GM19328 (cell line): ENCODE measurements at regions not wholly inside any gene's neighbourhood (a gene's known extent, or its start where the extent isn't known, plus 50 kb on each side); places are given as distances from the start of the nearest gene placed in this dataset.

ENCODE experiments used
- ATAC-seq: cut with Tn5 transposase; IDR thresholded peaks from one replicate; pipeline ENCODE4 v1.9.1; 2021; ENCODE audit warnings: mild to moderate bottlenecking, moderate library complexity; ENCODE audit not compliant: unreplicated experiment

DNA sequence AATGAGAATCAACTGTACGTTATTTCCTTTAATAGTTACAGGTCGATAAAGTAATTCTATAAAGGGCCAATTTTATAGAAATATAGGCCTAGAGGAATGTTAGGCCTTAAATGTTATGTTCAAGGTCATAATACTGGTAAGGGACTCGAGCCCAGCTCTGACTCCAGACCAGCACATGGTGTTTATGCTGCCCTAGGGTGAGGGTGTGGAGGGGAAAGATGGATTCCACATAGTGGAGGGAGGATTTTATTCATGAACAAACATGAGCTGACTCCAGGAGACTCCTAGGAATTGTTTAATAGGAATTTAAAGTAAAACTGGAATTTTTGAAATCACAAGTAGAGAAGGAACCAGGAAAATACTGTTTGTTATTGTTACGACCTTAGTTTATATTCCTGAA is 139.9 kb downstream of the LACC1 start:
- ATAC-seq = no peak

DNA sequence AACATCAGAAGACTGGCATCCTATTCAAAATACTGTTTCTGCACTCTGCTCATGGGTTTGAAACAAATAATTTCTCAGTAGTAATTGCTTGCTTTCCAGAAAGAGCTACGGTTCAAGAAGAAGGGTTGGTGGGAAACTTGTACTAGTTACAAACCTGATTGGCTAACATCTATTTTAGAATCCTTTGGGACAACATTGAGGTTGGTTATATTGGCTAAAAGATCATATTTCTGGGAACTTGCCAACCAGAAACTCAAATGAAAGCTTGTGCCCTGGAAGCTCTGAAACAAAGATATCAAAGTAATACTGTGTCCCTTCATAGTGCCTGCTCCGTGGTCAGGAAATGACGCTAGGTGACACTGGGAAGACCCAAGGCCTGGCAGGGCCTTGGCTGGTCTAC is 141.7 kb downstream of the LACC1 start:
- no peak for ATAC-seq

DNA sequence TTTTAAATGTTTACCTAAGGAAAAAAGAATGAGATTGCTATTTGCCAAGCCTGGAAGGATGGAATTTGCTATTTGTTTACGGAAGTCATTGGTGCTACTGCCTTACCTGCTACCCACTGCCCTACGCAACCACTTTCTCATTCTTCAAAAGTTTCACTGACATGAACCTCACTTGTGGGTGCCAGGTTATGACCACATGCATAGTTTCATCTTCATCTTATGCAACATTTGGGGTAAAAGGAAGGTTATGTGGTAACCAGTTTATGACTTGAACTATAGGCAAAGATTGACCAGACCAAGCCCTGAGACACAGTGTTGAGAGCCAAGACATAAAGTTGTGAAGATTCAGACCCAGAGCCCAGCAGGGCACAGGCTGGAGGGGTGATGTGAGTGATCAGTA is 142.5 kb downstream of the LACC1 start:
- ATAC-seq = no peak

DNA sequence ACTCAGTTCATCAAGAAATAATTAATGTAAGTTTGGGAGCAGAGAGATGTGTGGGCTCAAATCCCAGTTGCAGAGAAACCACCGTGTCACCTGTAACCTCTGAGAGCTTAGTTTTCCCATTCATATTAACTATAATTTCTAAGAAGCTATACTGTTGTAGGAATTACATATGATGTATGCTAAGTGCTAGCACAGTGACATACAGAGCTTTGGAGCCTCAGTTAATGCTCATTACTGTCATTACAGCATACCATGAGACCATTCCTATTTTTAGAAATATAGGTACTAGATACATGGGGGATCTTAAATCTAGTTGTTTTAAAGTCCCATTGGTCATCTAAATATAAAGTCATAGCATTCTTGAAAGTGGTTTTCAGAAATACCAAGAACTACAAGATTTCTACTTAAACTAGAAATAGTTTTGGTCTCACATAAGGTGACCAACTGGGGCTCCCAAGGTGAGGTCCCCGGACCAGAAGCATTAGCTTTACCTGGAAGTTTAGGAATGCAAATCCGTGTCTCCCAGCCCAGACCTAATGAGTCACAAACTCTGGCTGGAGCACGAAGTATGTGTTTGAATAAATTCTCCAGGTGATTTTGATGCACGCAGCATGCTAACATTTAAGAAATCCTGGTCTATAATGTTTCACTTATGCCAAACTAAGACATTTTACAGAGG is 144.6 kb downstream of the LACC1 start:
- ATAC-seq = no peak

DNA sequence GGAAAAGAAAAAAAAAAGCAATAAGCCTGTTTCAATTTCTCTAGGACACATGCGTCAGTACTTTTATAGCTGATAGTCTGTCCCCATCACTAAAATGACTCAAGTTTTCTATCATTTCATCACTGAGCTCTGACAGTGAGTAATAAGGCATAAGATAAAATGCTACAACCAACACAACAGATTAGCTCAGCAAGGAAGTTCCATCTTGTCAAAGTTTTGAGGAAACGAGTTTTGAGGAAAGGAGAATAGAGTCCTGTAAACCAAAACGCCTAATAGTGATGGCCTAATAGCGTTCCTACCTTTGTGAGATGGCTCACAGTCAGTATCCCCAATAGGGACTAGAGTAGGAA is 145.1 kb downstream of the LACC1 start:
- no peak for ATAC-seq

DNA sequence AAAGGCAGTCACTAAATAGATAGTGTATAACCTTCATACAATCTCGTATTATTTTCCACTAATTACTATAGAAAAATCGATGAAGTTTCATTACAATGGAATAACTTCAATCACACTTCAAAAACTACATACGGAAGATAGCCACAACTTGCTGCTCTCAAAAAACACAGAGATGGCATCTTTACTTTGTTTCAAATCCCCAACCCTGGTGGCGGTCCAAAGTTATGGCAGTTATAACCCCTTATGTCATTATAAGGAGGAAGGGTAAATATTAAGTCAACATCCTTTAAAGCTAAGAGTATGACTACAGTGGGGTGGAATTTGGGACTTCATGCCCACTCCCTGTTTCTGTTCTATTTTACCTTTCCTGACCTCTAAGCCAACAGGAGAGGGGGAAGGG is 146.5 kb downstream of the LACC1 start:
- ATAC-seq = no peak

DNA sequence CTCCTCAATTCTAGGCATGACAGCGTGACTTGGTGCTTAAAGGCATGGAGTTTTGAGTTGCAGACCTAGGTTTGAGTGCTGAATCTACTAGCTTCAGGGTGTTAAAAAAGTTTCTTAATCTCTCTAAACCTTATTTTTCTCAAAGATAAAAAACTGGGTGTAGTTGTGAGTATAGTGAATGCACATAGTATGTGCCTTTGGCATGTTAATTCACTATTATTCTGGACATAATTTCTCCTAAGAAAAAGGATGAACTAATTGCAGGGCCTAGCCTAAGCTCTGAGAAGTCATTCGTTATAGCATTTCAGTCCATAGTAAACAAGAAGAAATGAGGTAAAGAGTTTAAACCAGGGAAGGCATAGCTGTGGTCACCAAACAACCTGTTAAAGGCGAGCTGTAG is 149.0 kb downstream of the LACC1 start:
- no peak for ATAC-seq

DNA sequence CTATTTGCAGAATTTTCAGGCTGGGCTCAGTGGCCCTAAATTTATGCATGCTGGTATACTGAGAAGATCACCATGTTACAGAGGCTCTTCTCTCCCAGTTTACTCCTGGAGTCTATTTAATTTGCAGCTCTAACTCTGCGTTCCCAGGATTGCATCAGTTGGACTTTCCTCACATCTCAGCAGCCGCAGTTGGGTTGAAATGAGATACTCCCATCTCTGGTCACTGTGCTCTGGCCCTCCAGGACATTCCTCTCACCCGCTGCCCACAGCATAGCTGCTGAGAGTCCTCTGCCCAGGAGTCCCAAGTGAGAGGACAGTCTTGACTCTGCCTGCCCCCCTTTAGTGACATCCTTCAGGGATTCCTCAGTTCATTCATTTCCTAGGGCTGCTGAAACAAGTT is 150.9 kb downstream of the LACC1 start:
- ATAC-seq = no peak

DNA sequence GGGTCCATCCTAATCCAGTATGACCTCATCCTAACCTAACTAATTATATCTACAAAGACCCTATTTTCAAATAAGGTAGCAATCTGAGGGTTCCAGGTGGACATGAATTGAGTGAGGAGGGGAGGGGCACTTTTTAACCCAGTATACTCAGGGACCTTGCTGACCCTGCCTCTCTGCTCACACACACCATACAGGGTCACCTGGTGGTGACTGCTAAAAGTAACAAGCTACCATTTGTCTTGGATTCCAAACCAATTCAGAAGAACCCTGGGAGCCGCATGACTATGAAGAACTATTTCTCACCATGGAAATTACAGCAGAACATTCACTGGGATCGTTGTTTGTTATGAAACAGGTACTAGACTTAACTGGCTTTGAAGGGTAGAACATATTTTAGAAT is 151.9 kb downstream of the LACC1 start:
- ATAC-seq = no peak

DNA sequence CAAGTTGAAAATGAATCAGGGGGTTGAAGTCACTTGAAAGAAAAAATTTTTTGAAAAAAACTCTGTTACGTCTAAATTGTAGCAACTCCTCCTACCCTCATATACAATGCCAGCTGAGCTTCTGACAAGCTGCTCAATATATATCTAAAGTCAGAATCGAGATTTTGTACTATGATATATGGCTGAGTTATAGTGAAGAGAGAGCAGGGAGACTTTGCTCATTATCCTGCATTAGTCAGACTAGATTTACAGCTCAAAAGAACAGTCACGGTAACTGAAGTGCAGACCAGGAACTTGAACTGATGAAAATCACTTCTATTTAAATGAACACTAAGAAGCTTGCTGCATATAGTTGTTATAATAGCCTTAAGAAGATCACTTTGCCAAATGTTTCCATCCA is 153.1 kb downstream of the LACC1 start:
- no peak for ATAC-seq

DNA sequence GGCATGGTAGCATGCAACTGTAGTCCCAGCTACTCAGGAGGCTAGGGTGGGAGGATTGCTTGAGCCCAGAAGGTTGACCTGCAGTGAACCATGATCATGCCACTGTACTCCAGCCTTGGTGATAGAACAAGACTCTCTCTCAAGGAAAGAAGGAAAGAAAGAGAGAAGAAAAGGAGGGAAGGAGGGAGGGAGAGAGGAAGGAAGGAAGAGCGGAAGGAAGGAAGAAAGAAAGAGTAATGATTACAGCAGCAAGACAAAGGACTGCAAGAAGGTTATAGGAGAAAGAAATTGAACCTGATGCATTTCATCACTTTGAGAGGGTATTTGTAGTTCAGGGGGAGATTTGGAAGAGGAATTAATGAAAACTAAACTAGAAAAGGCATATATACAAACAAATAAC is 155.7 kb downstream of the LACC1 start:
- no peak for ATAC-seq

DNA sequence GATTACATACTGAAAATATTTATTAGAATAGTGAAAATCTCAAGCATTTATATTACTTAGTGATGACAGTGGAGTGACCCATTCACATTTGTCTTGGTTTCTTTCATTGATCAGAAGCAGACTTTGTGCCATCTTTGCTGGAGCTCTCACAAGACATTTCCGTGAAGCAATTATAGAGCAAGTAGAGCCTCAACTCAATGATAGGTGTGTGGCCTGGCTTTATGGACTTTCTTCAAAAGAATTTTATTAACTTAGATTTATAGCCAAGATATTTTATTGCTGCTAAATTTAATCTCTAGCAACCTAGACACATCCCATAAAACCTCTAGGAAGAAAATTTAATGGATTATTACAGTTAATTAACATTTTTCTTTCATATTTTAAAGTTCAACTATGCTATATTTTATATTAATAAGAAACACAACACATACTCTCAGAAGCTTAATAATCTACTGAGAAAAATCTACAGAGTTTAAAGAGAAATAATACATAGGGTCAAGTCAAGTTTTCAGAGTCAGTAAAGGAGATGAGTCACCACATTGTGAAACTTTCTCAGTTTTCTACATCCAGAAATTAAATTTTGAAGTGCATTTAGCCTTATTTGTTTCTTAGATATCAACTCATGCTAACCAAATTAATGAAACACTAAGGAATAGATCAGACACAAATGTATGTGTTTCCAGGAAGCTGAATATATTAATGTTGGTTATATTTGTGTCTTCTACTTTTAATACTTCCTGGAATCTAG is 160.5 kb downstream of the LACC1 start:
- no peak for ATAC-seq

DNA sequence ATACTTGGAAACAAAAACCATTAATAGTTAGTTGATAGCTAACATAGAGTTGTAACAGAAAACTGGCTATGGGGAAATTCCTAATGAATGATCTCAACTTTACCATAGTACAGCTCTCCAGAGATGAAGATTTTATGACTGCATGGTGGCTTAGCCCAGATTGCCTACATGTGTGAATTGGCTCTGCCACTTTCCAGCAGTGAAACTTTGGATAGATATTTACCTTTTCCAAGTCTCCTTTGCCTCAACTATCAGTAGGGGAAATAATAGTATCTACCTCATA is 161.1 kb downstream of the LACC1 start:
- ATAC-seq = no peak

DNA sequence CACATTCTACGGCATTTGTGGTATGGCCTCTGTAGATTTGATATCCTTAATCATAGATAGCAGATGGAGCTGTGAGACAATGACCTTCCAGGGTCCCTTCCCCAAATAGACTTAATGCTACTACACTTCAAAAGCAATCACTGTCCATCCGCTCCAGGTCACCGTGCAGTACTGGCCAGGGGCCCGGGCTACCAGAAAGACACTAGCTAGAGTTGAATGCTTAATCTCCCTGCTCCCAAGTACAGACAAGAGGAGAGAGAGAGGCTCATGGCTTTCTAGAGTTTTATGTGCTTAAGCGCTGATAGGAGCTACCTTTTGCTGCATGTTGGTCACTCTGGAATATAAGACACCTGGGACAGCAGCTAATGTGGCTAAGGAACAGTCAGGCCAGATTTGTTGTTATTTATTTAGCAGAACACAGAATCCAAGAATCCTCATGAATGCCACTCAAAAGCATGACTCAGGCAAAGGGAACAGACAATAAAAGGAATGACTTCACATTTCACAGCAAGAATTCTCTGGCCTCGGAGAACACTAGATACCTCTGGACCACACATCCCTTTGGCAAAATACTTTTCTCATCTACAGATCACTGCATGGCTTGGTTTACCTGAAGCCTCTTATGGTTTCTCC is 165.0 kb downstream of the LACC1 start:
- no peak for ATAC-seq

DNA sequence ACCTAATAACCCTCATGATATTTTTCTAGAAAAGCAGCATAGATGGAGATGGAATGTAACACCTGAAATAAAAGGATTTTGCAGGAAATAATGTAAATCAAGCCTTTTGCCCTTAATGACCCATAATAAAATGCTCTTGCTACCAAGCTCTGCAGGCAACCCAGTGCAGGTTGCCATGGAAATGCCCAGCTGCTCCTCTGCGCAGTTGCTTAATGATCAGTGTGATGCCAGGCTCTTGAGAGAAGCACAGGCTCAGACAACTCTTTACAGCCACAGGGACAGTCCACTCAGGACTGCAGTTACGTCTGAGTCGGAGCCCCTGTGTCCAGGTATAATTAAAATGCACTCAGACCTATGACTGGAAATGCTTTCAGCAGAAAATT is 165.5 kb downstream of the LACC1 start:
- no peak for ATAC-seq

DNA sequence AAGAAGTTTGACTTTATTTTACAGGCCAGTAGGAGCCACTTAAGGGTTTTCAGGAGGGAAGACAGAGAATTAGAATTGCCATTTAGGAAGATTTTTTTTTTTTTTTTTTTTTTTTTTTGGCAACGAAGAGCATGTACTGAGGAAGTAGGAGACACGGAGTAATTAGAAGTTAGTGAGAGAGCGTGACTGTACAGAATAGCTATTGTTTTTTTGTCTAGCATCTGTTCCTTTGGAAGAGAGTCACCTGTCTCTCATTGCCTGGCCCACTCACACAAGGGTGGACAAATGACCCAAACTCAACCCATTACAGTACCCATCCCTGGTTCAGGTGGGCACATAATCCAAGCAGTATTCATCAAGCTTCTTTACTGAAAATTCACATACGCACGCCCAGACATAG is 166.7 kb downstream of the LACC1 start:
- ATAC-seq = no peak

DNA sequence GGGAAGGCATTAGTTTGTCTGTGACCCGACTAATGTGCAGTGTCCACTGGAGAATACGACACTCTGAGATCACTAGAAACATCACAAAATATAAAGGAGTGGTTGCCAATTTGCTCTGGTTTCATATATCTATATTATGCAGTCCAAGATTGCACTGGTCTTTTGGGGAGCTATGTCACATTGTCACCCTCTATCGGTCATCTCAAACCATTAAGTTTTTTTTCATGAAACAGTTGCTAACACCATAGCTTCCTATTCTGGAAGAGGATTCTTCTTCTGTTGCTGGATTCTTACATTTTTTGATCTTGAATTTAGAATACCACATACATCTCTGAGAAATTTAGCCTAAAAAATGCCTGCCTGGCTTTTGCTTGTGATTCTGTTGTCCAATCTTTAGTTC is 168.6 kb downstream of the LACC1 start:
- ATAC-seq = no peak

DNA sequence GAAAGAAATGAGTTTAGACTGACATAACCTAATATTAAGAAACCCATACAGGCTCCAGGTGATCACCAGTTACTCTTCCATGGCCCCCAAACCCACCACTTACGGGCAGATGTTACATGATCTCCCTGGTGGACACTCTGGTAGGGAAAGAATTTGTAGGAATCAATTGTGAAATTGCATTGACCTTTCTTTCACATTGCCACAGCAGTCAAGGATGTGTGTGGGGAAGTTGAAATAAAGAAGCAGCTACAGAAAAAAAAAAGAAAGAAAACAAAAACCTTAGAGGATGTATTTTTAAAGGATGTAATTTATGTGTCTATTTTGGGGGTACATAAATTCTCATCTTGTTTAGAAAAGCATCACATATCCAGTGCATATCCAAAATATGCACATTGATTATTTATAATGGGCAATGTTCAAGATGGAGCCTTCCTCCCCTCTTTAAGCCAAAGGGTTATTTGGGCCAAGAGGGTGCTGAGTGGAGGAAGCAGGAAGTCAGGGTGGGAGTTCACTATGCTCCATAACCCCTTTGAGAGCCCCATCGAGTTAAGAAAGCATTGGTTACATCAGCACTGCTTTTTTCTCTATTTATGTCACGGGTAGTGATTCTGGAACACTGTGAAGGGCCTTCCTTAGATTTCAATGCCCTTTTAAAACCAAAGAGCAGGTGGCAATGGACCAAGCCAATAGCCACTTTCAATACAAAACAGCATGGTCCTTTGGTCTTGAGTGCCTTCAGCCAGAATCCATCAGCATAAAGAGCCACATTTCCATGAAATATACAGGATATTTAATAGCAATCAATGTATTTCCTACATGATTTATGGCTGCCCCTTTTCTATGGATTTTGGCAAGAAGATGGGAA is 169.6 kb downstream of the LACC1 start:
- no peak for ATAC-seq

DNA sequence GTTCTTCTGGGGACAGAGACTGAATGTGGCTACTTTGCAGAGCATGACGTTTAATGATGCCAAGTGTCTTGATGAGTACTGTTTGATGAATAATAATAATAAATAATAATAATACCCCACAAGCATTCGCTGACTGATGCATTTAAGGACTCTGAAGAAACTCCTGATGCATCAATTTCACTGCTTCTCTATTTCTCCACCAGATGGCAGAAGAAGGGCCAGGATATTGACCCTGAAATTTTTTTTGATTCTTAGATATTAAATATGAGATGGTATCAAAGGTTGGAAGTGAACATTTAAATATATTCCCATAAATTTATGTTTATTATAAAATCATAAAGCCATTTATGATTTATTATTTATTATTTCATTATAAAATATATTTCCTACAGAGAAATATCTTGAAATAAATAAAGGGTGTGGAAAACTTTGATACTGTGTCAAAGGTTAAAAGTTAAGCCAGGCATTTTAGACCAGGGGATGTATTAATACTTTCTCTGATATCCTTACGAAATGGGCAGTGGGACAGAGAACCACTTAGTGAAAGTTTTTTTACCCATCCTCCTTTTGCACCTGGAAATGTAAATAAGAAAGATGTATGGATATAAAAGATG is 170.9 kb downstream of the LACC1 start:
- ATAC-seq = no peak

DNA sequence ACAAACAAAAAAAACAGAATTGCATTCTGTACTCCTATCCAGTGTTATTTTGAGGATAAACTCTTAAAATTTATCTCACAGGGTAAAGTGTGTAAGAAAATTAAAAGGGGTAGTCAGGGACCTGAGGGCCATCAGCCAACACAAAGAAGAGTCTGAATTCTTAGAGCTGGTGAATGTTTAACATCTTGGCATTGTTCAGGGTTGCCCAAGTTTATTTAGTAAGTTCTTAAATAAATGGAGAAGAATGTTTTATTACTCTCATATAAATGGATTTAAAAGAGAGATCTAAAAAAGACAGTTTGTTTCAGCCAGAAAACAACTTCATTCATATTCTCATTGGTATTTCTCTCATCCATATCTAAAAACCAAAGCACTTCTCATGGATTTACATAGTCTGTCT is 171.7 kb downstream of the LACC1 start:
- no peak for ATAC-seq

DNA sequence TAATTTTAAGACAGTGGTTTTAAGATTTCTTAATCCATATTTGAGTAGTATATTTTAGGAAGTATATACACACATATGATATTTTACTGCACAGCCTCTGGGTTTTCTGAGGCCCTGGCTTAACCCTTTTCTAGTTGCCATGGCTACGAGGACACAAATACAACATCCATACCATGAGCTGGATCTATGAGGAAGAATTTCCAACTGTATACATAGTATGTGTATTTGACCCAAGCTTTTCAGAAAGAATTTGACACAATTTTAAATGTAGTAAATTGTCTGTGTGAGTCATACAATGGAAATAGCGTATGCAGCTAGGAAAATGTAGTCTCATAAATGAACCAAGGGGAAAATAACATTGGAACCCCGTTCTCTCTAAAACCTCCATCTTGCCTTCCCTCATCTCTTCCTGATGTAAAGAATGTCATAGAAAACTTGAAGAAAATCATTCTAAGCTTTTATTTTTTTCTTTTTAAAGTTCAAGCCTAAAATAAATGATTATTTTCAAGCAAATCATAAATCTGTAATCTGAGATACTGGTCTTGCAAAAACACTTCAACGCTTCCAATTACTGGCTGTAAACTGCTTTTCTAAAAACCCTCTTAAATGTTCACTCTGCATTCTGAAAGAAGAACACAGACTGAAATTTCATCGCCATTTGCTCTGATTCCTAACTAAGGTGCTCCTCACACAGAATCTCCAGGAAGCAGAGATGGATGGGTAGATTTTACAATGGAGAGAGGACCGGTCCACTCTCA is 172.4 kb downstream of the LACC1 start:
- ATAC-seq = no peak
